DMS114 treated with DMSO at 0.1 percent for 48 hours (cell line): ENCODE measurements at regions not wholly inside any gene's neighbourhood (a gene's known extent, or its start where the extent isn't known, plus 50 kb on each side); places are given as distances from the start of the nearest gene placed in this dataset.
A peak's percentile ranks its signal among the peaks of the same experiment; 100 is the strongest.

Experiments
- DNase-seq: peaks from one replicate; lab custom pipeline; 2025; ENCODE audit not compliant: unreplicated experiment; lab: John Stamatoyannopoulos, UW

- DNase-seq = no peak
Observed at GRCh38 chr6:12577124-12577850, 139.3 kb upstream of the PHACTR1 start.

- DNase-seq = no peak
Observed at GRCh38 chr6:12578097-12578496, 138.5 kb upstream of the PHACTR1 start.

DNA sequence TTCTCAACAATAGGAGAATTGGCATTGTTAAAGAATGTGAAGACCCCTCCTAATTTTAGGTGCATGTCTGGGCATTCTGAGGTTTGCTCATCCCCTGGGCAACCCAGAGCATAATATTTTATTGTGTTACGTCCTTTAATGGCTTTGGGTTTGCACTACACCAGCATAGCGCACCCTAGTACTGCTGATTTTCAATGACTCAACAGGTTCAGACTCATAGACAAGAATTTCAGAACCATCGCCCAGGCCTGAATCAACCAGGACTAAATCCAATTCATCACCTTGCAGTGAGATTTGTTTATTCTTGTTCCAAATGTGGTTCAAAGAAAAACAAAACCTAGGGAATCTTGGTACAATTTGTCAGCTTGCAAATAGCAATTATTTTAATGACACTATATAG lies 137.8 kb upstream of the PHACTR1 start:
- DNase-seq = no peak

DNA sequence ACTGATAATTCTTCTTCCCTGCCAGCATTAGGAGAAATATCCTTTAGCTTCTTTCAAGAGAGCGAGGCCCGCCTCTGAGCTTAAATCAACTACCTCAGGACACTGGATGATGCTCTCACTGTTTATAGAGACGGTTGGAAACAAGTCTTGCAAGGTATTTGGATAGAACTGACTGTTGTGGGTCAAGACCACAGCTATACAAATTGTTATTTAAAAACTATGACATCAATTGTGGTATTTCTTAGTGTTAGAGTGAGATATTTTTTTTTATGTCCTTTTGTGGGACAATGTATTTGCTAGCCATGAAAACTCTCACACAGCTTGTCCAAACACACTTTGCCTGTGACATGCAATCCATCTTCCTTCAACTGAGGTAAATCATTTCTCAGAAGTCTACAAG lies 136.3 kb upstream of the PHACTR1 start:
- DNase-seq = no peak

DNA sequence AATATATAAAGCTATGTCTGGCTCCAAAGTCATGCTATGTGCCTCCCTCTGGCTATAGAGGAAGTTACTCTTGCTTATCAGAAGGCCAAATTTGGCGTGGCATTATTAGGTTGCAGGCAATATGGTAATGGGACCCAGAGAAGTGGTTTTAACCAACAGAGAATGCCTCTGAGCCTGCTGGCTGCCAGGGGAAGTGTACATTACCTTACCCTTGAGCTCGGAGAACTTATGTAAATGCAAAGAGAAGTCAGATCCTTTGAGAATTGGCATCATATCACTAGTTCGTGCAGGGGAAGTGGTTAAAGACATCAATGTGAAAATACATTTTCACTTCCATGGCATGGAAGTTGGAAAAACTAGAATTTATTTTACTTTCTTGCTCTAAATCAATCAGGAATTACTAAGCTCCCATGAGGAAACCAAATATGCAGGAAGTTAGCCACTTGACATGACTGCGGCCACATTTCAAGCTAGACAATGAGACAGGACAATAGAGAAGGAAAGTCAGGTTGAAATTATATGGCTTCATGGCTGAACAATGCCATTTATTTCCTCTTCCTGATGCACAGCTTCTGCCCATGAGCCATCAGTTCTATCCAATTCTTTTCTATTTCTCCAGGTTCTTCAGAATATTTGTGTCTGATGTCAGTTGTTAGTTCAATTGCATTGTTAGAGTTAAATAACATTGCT lies 134.0 kb upstream of the PHACTR1 start:
- DNase-seq = no peak

GRCh38 chr6:12584631-12585405 lies 131.7 kb upstream of the PHACTR1 start:
- DNase-seq = no peak

GRCh38 chr6:12585497-12585958 lies 131.0 kb upstream of the PHACTR1 start:
- DNase-seq = no peak

DNA sequence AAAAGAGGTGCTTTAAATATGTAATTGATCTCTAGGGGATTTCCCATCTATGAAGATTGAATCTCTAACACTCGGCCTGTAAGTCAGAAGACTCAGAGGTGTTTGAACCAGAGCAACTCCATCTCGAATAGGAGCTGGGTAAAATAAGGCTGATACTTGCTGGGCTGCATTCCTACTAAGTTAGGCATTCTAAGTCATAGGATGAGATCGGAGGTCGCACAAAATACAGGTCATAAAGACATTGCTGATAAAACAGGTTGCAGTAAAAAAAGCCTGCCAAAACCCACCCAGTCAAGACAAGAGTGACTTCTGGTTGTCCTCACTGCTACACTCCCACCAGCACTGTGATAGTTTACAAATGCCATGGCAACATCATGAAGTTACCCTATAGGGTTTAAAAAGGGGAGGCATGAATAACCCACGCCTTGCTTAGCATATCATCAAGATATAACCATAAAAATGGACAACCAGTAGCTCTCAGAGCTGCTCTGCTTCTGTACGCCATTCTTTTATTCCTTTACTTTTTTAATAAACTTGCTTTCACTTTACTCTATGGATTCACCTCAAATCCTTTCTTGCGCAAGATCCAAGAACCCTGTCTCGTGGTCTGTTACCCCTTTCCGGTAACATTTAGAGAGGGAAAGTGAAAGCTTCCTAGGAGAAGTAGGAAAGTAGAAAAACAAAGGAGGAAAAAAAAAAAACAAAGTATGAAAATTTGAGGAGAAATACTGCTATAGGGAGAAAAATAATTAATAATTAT lies 129.7 kb upstream of the PHACTR1 start:
- no peak for DNase-seq

DNA sequence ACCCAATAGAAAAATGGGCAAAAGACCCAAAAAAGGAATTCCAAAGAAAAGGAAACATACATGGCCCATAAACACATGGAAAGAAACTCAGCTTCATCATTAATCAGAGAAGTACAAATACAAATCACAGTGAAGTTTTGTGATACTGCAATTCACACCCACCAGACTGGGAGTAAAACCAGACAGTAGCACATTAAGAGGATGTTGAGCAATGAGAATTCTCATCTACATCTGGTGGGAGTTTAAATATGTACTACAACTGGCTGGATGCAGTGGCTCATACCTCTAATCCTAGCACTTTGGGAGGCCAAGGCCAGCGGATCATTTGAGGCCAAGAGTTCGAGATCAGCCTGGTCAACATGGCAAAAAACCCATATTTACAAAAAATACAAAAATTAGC lies 125.7 kb upstream of the PHACTR1 start:
- no peak for DNase-seq

- DNase-seq = no peak
Observed at GRCh38 chr6:12592634-12593033, 123.9 kb upstream of the PHACTR1 start.

DNA sequence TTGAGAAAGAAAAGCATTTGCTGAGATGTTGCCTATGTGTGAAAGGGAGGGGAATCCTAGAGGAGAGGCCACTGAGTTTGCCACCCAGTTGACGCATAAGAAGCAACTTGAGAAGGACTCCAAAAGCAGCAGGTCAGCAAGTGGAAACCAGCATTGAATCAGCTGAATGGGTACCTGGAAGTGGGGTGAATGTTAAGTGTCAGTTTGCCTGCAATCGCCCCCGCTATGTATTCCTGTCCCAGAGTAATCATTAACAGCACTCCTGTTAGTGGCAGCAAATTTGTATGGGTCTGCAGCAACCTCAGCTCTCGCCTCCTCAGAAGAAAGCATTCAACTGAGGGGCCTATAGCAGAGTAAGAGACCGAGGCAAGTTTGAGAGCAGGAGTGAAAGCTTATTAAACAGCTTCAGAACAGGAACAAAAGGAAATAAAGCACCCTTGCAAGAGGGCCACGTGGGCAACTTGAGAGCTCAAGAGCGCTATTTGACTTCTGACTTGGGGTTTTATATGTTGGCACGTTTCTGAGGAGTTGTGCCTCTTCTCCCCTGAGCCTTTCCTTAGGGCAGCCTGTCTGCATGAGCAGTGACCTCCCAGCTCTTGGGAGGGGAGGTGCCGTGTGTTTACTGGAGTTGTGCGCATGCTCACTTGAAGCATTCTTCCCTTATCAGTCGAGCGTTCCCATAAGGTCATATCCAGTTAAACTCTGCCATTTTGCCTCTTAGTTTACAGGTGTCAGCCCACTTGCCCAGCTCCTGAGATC lies 122.6 kb upstream of the PHACTR1 start:
- no peak for DNase-seq

GRCh38 chr6:12594530-12594893 lies 122.1 kb upstream of the PHACTR1 start:
- DNase-seq = no peak

DNA sequence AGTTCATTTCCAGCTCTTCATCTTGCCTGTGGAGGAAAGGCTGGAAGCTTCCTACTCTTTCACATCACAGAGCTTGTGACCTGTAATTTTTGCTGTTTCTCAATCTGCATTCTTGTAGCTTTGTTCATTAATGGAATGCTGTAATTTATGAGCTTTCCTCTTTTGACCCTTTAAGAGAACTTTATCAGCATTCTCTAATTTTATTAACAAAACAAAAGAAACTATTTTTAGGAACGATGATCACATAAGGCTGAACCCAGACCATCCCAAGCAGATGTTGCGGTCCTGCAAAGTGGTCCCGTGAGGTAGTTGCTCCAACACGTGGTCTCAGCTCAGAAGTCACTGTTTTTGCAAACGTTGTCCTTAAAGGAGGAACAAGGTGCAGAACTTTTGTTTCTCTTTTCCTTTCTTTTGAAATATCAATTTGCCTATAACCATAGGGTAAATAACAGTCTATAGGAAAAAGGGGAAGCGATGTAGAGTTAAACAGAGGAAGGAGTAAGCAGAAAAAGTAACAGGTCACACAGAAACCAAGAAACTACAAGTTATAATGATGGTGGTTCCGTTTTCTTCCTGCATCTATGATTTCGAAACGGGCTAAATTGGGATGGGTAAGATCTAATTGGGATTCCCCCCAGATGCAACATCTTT lies 121.3 kb upstream of the PHACTR1 start:
- DNase-seq = no peak

GRCh38 chr6:12596731-12597130 lies 119.8 kb upstream of the PHACTR1 start:
- DNase-seq = no peak

DNA sequence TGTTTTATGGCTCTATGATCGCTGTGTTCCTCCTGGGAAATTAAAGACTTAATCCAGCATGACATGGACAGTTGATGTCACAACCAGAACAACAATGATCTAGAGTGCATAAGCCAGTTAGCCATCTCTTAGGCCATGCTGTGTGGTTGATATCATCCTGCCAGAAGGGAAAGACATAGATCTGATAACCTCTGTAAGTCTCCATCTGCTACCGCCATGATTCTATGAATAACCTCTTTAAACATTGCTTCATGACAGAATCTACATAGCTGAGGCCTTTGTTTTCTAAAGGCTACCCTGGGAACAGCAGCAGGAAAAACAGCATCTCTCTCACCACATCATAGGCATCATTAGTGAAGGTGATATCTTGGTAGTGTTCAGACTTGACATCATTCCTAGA lies 117.6 kb upstream of the PHACTR1 start:
- no peak for DNase-seq

- DNase-seq = no peak
Observed at GRCh38 chr6:12601881-12602280, 114.7 kb upstream of the PHACTR1 start.

- no peak for DNase-seq
Observed at GRCh38 chr6:12602342-12602741, 114.2 kb upstream of the PHACTR1 start.

DNA sequence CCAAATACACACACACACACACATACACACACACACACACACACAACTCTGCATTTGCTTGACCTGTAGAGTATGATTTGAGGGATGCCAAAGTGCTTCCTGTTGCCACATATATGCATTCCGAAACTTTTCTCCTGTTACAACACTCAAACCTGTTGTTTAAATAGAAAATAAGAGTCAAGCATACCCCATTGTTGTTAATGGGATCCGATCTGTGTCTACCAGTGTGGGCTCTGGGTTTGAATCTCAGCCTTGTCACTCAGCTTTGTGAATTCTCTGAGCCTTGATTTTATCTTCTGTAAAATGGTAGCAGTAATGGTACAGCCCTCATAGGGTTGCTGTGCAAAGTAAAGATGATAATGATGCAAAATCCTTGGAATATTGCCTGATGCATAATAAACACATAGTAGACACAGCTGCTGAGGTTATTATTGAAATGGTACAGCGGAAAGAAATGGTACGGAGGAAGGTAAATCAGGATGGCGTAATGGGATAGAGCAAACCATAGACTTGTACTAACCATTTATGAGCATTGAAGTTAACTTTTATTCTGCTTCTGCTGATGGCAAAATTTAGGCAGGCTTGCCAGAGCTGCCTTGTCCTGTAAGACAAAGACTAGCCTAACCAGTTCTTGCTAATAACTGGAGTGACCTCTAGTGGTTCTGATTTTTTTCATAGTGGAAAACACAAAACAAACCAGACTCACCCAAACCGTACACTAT lies 113.5 kb upstream of the PHACTR1 start:
- peak; percentile 62 for DNase-seq

DNA sequence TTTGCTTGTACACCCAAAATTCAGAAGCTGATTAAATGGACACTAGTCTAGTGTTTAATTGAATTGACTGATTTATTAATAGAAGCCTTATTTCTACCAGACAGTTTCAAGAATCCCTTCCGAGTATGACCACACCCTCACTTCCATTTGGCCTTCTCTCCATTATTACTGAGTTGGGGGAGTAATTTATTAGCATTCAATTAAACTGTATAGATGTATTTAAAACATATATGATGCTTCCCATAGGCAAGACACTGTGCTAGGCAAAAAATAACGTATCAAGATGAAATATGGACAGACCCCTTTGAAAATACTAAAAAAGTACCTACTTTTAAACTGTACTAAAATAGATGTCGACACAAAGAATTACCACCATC lies 112.9 kb upstream of the PHACTR1 start:
- DNase-seq = no peak
